Type B pancreatic cell (in vitro differentiated cells): ENCODE measurements at regions not wholly inside any gene's neighbourhood (a gene's known extent, or its start where the extent isn't known, plus 50 kb on each side); places are given as distances from the start of the nearest gene placed in this dataset.

Experiments
- DNase-seq: peaks from one replicate; pipeline ENCODE4 v3.0.0; 2021; ENCODE audit warnings: mixed read lengths; ENCODE audit not compliant: unreplicated experiment; ENCODE audit errors: extremely low spot score
- H3K27ac Mint-ChIP-seq: 2 replicates; pipeline ENCODE4 v1.8.0; 2021; ENCODE audit warnings: mild to moderate bottlenecking, mixed read lengths
- H3K27me3 Mint-ChIP-seq: 2 replicates; pipeline ENCODE4 v1.8.0; 2021; ENCODE audit warnings: mixed read lengths
- H3K36me3 Mint-ChIP-seq: 2 replicates; pipeline ENCODE4 v1.8.0; 2021; ENCODE audit warnings: mixed read lengths
- H3K4me1 Mint-ChIP-seq: one replicate; pipeline ENCODE4 v1.8.0; 2021; ENCODE audit warnings: mixed read lengths; ENCODE audit not compliant: unreplicated experiment
- H3K4me3 Mint-ChIP-seq: 2 replicates; pipeline ENCODE4 v1.8.0; 2021; ENCODE audit warnings: mild to moderate bottlenecking, mixed read lengths
- H3K9me3 Mint-ChIP-seq: 2 replicates; pipeline ENCODE4 v1.8.0; 2021; ENCODE audit warnings: mixed read lengths
- CTCF ChIP-seq: fragments of 200-600 bp; sonication (generic); conservative IDR thresholded peaks from 2 replicates; pipeline ENCODE4 v1.5.0; 2021; ENCODE audit warnings: antibody characterized with exemption, mild to moderate bottlenecking

DNA sequence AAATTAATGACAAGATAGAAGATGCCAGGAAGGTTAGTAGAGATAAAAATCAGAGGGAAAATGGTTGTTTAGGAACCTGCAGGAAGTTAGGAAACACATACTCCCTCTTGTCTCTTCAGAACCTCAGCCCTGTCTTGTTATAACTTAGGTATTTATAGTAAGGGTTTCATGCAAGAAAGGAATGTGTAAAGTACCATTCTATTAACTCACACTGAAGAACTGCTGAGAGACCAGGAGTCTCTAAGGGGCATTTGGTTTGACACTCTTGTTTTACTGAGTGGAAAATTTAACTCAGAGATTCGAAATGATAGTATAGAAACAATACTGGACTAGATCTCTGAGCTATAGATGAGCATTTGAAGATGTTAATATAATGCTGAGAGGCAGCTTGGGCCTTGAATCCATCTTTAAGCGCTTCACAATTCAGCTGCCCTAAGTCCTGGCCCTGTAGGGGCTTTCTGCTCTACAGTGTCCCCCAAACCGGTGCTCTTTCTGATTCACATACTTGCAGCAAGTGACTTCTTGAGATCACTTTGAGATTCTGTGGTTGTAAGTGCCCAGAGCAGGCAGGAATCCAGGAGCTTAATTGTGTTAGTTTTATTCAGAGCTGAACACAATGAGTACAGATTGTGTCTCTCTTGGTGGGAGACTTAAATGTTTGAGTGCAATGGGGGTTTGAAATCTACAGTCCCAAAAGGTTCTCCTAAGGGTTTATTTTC, 235.0 kb upstream of the RGPD4 start:
- Mint-ChIP-seq H3K36me3 (no peaks in the 10 kb centered on the region), H3K27me3 (no peaks in the 10 kb centered on the region), H3K4me3 (no peak overlapping the region), H3K27ac (no peak overlapping the region), H3K9me3 (no peaks in the 10 kb centered on the region), H3K4me1 (no peaks in the 10 kb centered on the region)
- no peak for TF ChIP-seq CTCF
- no peak for DNase-seq

DNA sequence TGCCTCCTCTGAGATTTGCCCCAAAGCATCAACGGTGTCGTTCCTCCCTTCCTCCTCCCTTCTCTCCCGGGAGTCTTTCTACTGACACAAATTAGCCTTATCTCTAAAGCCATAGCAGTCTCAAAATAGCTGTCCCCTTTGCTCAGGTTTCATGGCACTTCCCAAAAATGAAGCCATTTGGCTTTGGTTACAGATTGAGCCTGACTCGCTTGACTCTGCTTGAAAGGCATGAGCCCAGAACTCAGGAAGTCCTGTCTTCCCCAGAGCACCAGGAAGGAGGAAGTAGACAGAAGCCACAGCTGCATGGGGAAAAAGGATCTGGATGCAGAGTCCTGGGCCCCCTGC, 234.4 kb upstream of the RGPD4 start:
- no peak for DNase-seq
- Mint-ChIP-seq H3K27ac (no peak overlapping the region), H3K27me3 (no peaks in the 10 kb centered on the region), H3K4me3 (no peak overlapping the region), H3K36me3 (no peaks in the 10 kb centered on the region), H3K9me3 (no peaks in the 10 kb centered on the region), H3K4me1 (no peaks in the 10 kb centered on the region)
- TF ChIP-seq CTCF = no peak

DNA sequence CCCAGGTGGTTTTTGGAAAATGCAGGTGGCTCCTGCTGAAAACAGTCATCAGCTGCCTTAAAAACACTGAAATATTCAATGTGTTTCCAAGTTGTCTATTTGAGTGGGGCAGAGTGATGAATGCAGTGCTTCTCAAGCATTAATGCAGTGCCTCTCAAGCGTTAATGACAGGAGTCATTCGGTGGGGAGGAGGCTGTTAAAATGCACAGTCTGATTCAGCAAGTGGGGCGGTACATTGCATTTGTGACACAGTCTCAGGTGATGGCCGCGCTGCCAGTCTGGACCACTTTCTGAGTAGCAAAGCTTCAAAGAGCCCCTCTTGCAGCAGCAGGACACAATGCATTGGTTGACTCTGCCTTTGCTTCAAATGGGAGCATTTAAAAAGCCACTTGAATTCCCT, 231.4 kb upstream of the RGPD4 start:
- H3K36me3 Mint-ChIP-seq = no peaks in the 10 kb centered on the region
- no peaks in the 10 kb centered on the region for H3K4me1 Mint-ChIP-seq
- no peaks in the 10 kb centered on the region for H3K27me3 Mint-ChIP-seq
- H3K4me3 Mint-ChIP-seq = no peak overlapping the region
- no peak for DNase-seq
- H3K27ac Mint-ChIP-seq = no peak overlapping the region
- no peak for TF ChIP-seq CTCF
- H3K9me3 Mint-ChIP-seq = no peaks in the 10 kb centered on the region

GRCh38 chr2:107595749-107596148, 230.9 kb upstream of the RGPD4 start:
- no peak overlapping the region for H3K4me3 Mint-ChIP-seq
- H3K36me3 Mint-ChIP-seq = no peaks in the 10 kb centered on the region
- H3K27ac Mint-ChIP-seq = no peak overlapping the region
- H3K4me1 Mint-ChIP-seq = no peaks in the 10 kb centered on the region
- no peak for TF ChIP-seq CTCF
- H3K27me3 Mint-ChIP-seq = no peaks in the 10 kb centered on the region
- no peaks in the 10 kb centered on the region for H3K9me3 Mint-ChIP-seq
- DNase-seq = no peak

GRCh38 chr2:107597507-107597906, 229.2 kb upstream of the RGPD4 start:
- DNase-seq = no peak
- no peak for TF ChIP-seq CTCF
- H3K9me3 Mint-ChIP-seq = no peaks in the 10 kb centered on the region
- H3K27me3 Mint-ChIP-seq = no peaks in the 10 kb centered on the region
- no peaks in the 10 kb centered on the region for H3K4me1 Mint-ChIP-seq
- H3K4me3 Mint-ChIP-seq = no peak overlapping the region
- H3K27ac Mint-ChIP-seq = no peak overlapping the region
- H3K36me3 Mint-ChIP-seq = no peaks in the 10 kb centered on the region

DNA sequence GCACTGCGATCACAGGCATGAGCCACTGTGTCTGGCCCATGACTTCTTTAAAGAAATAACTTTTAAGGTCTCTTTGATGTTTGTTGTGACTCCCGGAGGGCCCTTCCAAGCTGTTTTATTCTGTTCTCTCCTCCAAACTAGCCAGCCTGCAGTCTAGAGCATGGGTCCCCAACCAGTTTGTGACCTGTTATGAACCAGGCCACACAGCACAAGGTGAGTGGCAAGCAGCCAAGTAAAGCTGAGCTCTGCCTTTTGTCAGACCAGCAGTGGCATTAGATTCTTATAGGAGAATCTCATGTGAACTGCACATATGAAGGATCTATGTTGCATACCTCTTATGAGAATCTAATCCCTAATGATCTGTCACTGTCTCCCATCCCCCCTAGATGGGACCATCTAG, 223.9 kb upstream of the RGPD4 start:
- Mint-ChIP-seq H3K4me1 (no peaks in the 10 kb centered on the region), H3K27me3 (no peaks in the 10 kb centered on the region), H3K9me3 (no peaks in the 10 kb centered on the region), H3K36me3 (no peaks in the 10 kb centered on the region), H3K4me3 (no peak overlapping the region), H3K27ac (no peak overlapping the region)
- DNase-seq = no peak
- no peak for TF ChIP-seq CTCF
